ENCODE measurements at regions not wholly inside any gene's neighbourhood (a gene's known extent, or its start where the extent isn't known, plus 50 kb on each side); places are given as distances from the start of the nearest gene placed in this dataset.

- TF ChIP-seq CTCF (IDR thresholded peaks at IDR 0.05 in 2 of 3, conservative IDR thresholded peaks at IDR 0.05 in 1 of 3; ENCODE audit: borderline replicate concordance in 1 of 3, insufficient read depth in 1 of 3, low read depth in 2 of 3, low read length in 2 of 3) (no peak), POLR2A (IDR thresholded peaks at IDR 0.05; ENCODE audit: borderline replicate concordance, extremely low read depth, insufficient read depth, insufficient read length) (no peak), REST (IDR thresholded peaks at IDR 0.05; ENCODE audit: low read depth) (no peak), EGR1 (IDR thresholded peaks at IDR 0.05; ENCODE audit: low read depth) (no peak), RAD21 (IDR thresholded peaks at IDR 0.05; ENCODE audit: low read depth) (no peak), YY1 (IDR thresholded peaks at IDR 0.05; ENCODE audit: extremely low read depth, insufficient replicate concordance, low read depth, low read length) (no peak), POLR2AphosphoS5 (IDR thresholded peaks at IDR 0.05; ENCODE audit: low read depth, low read length) (no peak), EZH2 (IDR thresholded peaks at IDR 0.05) (no peak), SP1 (IDR thresholded peaks at IDR 0.05; ENCODE audit: low read depth) (no peak)
Observed at GRCh38 chr7:41756650-41757182, 53.8 kb upstream of the INHBA start.
